ENCODE measurements at regions not wholly inside any gene's neighbourhood (a gene's known extent, or its start where the extent isn't known, plus 50 kb on each side); places are given as distances from the start of the nearest gene placed in this dataset.

GRCh38 chr1:218983848-218984247 lies 189.8 kb upstream of the LYPLAL1 start:
- TF ChIP-seq POLR2AphosphoS5 (IDR thresholded peaks at IDR 0.05): no peak
- no peak for TF ChIP-seq POLR2A (IDR thresholded peaks at IDR 0.05)
- TF ChIP-seq CTCF (IDR thresholded peaks at IDR 0.05 in 8 of 11, conservative IDR thresholded peaks at IDR 0.05 in 3 of 11): no peak
- Histone ChIP-seq H3K4me3 (no peak overlapping the region), H3K36me3 (no peaks in the 10 kb centered on the region), H3K4me1 (no peaks in the 10 kb centered on the region), H3K27ac (no peak overlapping the region), H3K9me3 (peaks cover 0 to 7% (median 0%) of the 10 kb centered on the region in 8 donors), H3K27me3 (replicated peaks in 1 of 7) (peaks cover 0 to 4% (median 0%) of the 10 kb centered on the region in 7 donors)
- intact Hi-C loops (cut with DNase I; ENCODE audit: low total_unique reads): no loop called here
- WGBS, 5 donors: 58 to 78% (median 74%) methylated on average over 4 of the region's 4 CpGs
- no peak for DNase-seq

GRCh38 chr1:218985424-218985984 lies 188.2 kb upstream of the LYPLAL1 start:
- no peak for TF ChIP-seq POLR2AphosphoS5 (IDR thresholded peaks at IDR 0.05)
- no peak for TF ChIP-seq POLR2A (IDR thresholded peaks at IDR 0.05)
- TF ChIP-seq CTCF (IDR thresholded peaks at IDR 0.05 in 8 of 11, conservative IDR thresholded peaks at IDR 0.05 in 3 of 11): no peak
- Histone ChIP-seq H3K27me3 (replicated peaks in 1 of 7) (peaks cover 0 to 4% (median 0%) of the 10 kb centered on the region in 7 donors), H3K9me3 (peaks cover 0 to 7% (median 0%) of the 10 kb centered on the region in 8 donors), H3K4me3 (no peak overlapping the region), H3K4me1 (no peaks in the 10 kb centered on the region), H3K36me3 (no peaks in the 10 kb centered on the region), H3K27ac (no peak overlapping the region)
- WGBS, 5 donors: 22 to 41% (median 26%) methylated on average over 2 of the region's 2 CpGs
- intact Hi-C loops (cut with DNase I; ENCODE audit: low total_unique reads): no loop called here
- no peak for DNase-seq

GRCh38 chr1:218986816-218987215 lies 186.9 kb upstream of the LYPLAL1 start:
- peaks cover 0 to 4% (median 0%) of the 10 kb centered on the region in 7 donors for H3K27me3 ChIP-seq (replicated peaks in 1 of 7)
- WGBS, 5 donors: 63 to 92% (median 89%) methylated on average over 3 of the region's 3 CpGs
- no peaks in the 10 kb centered on the region for H3K4me1 ChIP-seq
- H3K27ac ChIP-seq: no peak overlapping the region
- H3K4me3 ChIP-seq: no peak overlapping the region
- intact Hi-C loops (cut with DNase I; ENCODE audit: low total_unique reads): no loop called here
- no peak for DNase-seq
- peaks cover 0 to 7% (median 0%) of the 10 kb centered on the region in 8 donors for H3K9me3 ChIP-seq
- no peaks in the 10 kb centered on the region for H3K36me3 ChIP-seq
- no peak for TF ChIP-seq CTCF (IDR thresholded peaks at IDR 0.05 in 8 of 11, conservative IDR thresholded peaks at IDR 0.05 in 3 of 11)
- no peak for TF ChIP-seq POLR2AphosphoS5 (IDR thresholded peaks at IDR 0.05)
- no peak for TF ChIP-seq POLR2A (IDR thresholded peaks at IDR 0.05)

- intact Hi-C loops (cut with DNase I; ENCODE audit: low total_unique reads): no loop called here
- WGBS, 5 donors: 67 to 100% (median 89%) methylated on average over 1 of the region's 1 CpG
- Histone ChIP-seq H3K9me3 (peaks cover 0 to 7% (median 0%) of the 10 kb centered on the region in 8 donors), H3K27ac (no peak overlapping the region), H3K27me3 (replicated peaks in 1 of 7) (no peaks in the 10 kb centered on the region), H3K36me3 (no peaks in the 10 kb centered on the region), H3K4me3 (no peak overlapping the region), H3K4me1 (no peaks in the 10 kb centered on the region)
- DNase-seq: peak; percentile 64
- TF ChIP-seq POLR2A (IDR thresholded peaks at IDR 0.05) (no peak), CTCF (IDR thresholded peaks at IDR 0.05 in 8 of 11, conservative IDR thresholded peaks at IDR 0.05 in 3 of 11) (no peak), POLR2AphosphoS5 (IDR thresholded peaks at IDR 0.05) (no peak)
Observed at GRCh38 chr1:218990019-218990418, 183.7 kb upstream of the LYPLAL1 start.
